COLO668 (cell line): ENCODE measurements at regions not wholly inside any gene's neighbourhood (a gene's known extent, or its start where the extent isn't known, plus 50 kb on each side); places are given as distances from the start of the nearest gene placed in this dataset.

ENCODE experiments used
- DNase-seq: peaks from one replicate; lab custom pipeline; 2025; ENCODE audit not compliant: unreplicated experiment; lab: John Stamatoyannopoulos, UW

DNA sequence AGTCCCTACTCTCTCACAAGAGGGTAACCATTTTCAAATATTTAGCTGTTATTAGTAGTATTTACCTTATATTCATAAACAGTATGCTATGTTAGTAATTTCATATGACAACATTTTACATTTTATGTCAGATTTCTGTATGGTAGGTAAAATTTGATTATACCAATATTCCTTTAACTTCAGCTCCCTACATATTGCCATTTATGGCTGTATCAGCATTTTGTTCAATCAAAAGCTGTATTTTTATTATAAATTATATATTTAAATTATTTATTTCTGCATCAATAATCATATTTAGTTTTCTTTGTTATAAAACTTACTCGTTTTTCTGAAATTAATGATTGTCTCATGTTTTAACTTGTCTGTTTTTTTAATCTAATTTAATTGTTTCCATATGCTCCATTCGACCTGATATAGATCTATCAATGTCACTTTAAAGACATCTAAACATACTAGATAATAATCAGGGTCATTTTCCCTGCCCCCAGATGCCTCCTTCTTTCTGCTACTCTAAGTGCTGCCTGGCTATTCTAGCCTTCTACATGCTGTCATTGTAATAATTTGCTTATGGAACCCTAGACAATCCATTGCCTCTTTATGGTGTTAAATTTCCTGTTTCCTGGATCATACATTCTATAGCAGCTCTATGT is 1976.7 kb upstream of the ADGRL3 start:
- no peak for DNase-seq

- DNase-seq: no peak
These were observed 1961.9 kb upstream of the ADGRL3 start for GRCh38 chr4:59238212-59238611.

DNA sequence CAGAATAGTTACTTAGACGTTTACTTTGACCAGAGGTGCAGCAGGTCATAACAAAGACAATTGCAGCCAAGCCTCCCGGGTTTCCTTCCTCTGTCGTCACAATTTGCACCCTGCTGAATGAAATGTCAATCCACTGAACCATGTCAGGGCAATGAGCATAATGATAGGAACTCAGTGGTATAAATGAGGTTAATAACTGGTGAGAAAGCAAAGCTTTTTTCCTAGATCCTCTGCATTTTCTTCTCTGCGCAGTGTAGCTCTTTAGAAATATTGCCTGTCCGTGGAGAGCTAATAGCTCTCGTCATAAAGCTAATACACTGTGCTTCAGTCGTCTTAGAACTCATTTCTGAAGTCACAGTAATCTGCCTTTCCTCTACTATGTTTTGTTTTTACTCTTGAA is 1960.1 kb upstream of the ADGRL3 start:
- no peak for DNase-seq

GRCh38 chr4:59243038-59243437 is 1957.1 kb upstream of the ADGRL3 start:
- DNase-seq: no peak

GRCh38 chr4:59247032-59247431 is 1953.1 kb upstream of the ADGRL3 start:
- DNase-seq: no peak

GRCh38 chr4:59248313-59248712 is 1951.8 kb upstream of the ADGRL3 start:
- DNase-seq: no peak

GRCh38 chr4:59249110-59249509 is 1951.0 kb upstream of the ADGRL3 start:
- DNase-seq: no peak

DNA sequence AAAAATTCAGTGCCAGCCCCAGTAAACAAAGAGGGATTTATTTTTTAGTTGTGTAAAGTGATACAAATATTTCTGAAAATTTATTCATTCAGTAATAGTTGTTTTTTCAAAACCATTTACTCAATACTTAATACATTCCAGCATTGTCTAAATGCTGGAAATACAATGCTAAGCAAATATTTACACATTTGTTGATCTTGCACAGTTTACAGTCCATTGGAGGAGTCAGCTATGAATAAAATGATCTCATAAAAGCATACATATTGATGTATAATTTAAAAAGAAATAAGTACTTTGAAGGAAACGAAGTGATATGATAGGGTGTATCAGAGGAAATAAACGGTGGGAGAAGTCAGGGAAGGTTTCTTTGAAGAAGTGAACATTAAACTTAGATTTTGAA is 1942.1 kb upstream of the ADGRL3 start:
- DNase-seq: no peak

GRCh38 chr4:59307609-59308008 is 1892.5 kb upstream of the ADGRL3 start:
- DNase-seq: no peak

- DNase-seq: no peak
These were observed 1885.5 kb upstream of the ADGRL3 start for GRCh38 chr4:59314637-59315036.

GRCh38 chr4:59339631-59340030 is 1860.5 kb upstream of the ADGRL3 start:
- no peak for DNase-seq

- no peak for DNase-seq
These were observed 1858.6 kb upstream of the ADGRL3 start for GRCh38 chr4:59341506-59341905.

DNA sequence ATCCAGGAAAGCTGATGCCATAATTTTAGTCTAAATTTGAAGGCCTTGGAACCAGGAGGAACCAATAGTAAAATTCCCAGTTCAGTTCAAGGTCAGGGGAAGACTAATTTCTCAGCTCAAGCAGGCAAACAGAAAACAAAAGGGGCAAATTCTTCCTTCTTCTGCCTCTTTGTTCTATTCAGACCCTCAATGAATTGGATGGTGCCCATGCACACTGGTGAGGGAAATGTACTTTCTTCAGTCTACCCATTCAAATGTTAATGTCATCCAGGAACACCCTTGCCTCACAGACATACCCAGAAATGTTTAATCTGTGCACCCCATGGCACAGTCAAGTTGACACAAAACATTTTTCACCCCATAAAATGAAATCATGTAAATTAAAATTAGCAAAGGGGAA is 1851.2 kb upstream of the ADGRL3 start:
- no peak for DNase-seq

- DNase-seq: no peak
These were observed 1830.9 kb upstream of the ADGRL3 start for GRCh38 chr4:59369229-59369628.

DNA sequence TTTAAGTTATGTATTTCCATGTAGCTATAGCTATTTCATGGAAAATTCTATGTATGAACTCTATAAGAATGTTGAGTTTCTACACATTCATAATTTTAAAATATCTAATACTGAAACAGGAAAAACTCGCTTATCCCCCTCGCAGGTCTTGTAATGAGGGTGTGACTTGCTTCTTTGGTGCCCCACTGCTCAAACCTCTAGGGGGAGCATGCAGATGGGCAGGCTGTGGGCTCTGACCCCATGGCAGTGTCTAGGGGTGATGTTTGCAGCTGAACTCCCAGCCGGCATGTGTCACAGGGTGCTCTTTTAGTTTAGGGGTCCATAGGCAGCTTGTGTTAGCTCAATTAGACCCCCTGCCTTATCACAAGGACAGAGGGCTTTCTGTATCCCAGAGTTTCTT is 1825.7 kb upstream of the ADGRL3 start:
- no peak for DNase-seq

DNA sequence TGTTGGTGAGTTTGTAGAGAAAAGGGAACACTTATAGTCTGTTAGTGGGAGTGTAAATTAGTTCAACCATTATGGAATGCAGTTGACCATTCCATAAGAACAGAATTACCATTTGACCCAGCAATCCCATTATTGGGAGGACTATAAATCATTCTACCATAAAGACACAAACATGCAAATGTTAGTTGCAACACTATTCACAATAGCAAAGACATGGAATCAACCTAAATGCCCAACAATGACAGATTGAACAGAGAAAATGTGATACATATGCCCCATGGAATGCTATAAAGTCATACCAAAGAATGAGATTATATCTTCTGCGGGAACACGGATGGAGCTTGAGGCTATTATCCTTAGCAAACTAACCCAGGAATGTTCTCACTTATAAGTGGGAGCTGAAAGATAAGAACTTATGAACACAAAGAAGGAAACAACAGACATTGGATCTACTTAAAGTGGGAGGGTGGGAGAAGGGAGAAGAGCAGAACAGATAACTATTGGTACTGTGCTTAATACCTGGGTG is 1819.2 kb upstream of the ADGRL3 start:
- DNase-seq: no peak

- no peak for DNase-seq
These were observed 1818.5 kb upstream of the ADGRL3 start for GRCh38 chr4:59381591-59381990.

GRCh38 chr4:59387759-59388758 is 1812.1 kb upstream of the ADGRL3 start:
- DNase-seq: no peak

- DNase-seq: no peak
These were observed 1806.3 kb upstream of the ADGRL3 start for GRCh38 chr4:59393780-59394179.

DNA sequence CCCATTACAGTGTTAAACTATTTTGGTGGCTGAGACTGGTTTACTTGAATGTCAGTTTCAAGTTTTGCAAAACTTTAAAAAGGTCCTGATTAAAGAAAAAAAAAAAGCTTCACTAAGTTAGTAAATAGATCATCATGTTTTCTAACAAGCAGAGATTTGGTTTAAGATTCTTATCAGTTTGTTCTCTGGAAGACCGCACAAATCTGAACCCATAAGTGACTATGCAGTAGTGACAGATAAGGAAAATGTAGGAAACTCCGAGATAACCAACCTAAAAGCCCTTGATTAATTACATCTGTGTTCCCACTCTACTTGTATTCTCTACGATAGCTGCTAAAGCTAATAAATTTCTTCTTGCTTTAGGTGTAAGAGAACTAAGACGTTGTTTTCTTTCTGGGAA is 1799.8 kb upstream of the ADGRL3 start:
- no peak for DNase-seq

- no peak for DNase-seq
These were observed 1790.5 kb upstream of the ADGRL3 start for GRCh38 chr4:59409647-59410046.

DNA sequence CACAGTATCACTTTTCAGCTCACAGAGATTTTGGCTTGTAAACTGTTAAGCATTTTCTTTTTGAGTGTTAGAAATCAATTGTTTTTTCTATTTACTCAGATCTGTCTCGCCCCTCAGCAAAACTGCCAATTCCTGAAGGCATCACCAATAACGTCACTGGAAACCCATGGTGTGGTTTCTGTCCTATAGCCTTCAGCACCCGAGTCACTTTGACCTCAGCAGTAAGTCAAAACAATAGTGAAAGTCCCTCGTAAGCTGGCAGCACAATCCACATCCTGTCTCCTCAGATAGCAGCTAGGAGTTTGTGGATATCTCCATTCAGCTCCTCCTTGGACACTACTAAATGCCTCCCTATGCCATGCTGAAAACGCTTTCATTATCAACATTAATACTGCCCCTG is 1787.4 kb upstream of the ADGRL3 start:
- DNase-seq: no peak
